K562 (cell line): ENCODE measurements at regions not wholly inside any gene's neighbourhood (a gene's known extent, or its start where the extent isn't known, plus 50 kb on each side); places are given as distances from the start of the nearest gene placed in this dataset.

Experiments used
- ATAC-seq: fragments of 200-7000 bp; cut with Tn5 transposase; 3 replicates; pipeline ENCODE4 v1.9.1; 2020; ENCODE audit warnings: moderate library complexity
- BruUV-seq: library from RNA; stranded (reverse); fragments of 400-500 nt; replicated peaks from 2 replicates; lab custom pipeline; 2021; lab: Mats Ljungman, UMichigan
- CTCF ChIA-PET: fragments of 300-600 bp; formaldehyde crosslinking; extraction: SDS; loops from one replicate; lab custom pipeline; 2021; ENCODE audit warnings: low intra/inter-chr PET ratio; lab: Yijun Ruan, JAX
- POLR2A ChIA-PET: fragments of 300-600, 350-650 bp; sonication (Branson Sonifier 250); formaldehyde crosslinking; extraction: SDS; loops from one replicate; lab custom pipeline; 2021; ENCODE audit warnings: antibody characterized with exemption, inconsistent platforms; lab: Yijun Ruan, JAX
- DNase-seq, 4 experiments: peaks; one replicate each; pipeline versions ENCODE4 v3.0.0 to v3.0.0-alpha.2; 2011 to 2018; ENCODE audit warnings: low spot score in 3 of 4, mixed read lengths in 3 of 4; ENCODE audit errors: extremely low read depth in 1 of 4
- FAIRE-seq: peaks from 2 replicates; lab custom pipeline; 2011; peaks lifted over from hg19 to GRCh38; lab: Jason Lieb, UNC
- H2AFZ ChIP-seq: 2 replicates; pipeline ENCODE4 v1.6.0; 2011; ENCODE audit warnings: low read depth, low read length, control low read depth, inconsistent platforms
- H3K27ac ChIP-seq: fragments of 200-600 bp; 3 replicates; pipeline ENCODE4 v1.8.0; 2011; ENCODE audit warnings: low read depth, mild to moderate bottlenecking, control low read depth, inconsistent platforms, low read length, moderate library complexity, mixed read lengths; ENCODE audit errors: extremely low read depth
- H3K27me3 ChIP-seq, 2 experiments: fragments of 300-600 bp in 1 of 2; 2 replicates in 1 of 2; 3 replicates in 1 of 2; pipeline versions ENCODE4 v1.6.0 to v1.8.0; 2011; ENCODE audit warnings: inconsistent platforms in 2 of 2, low read length in 2 of 2, mild to moderate bottlenecking in 1 of 2, mixed read lengths in 1 of 2, moderate library complexity in 1 of 2; ENCODE audit not compliant: control insufficient read depth in 2 of 2, insufficient read depth in 2 of 2
- H3K36me3 ChIP-seq: fragments of 300-600 bp; 3 replicates; pipeline ENCODE4 v1.8.0; 2011; ENCODE audit warnings: mild to moderate bottlenecking, low read length, inconsistent platforms; ENCODE audit not compliant: control insufficient read depth, insufficient read depth
- H3K4me1 ChIP-seq, 2 experiments: fragments of 200-600 bp in 1 of 2; replicated peaks in 1 of 2; 2 replicates in 1 of 2; 3 replicates in 1 of 2; pipeline versions ENCODE4 v1.5.1 to v1.8.0; 2011; ENCODE audit warnings: inconsistent platforms in 2 of 2, low read length in 2 of 2, mild to moderate bottlenecking in 1 of 2, mixed read lengths in 1 of 2, moderate library complexity in 1 of 2; ENCODE audit not compliant: control insufficient read depth in 2 of 2, insufficient read depth in 2 of 2
- H3K4me2 ChIP-seq: 2 replicates; pipeline ENCODE4 v1.6.1; 2011; ENCODE audit warnings: low read length, control low read depth, inconsistent platforms, mixed read lengths; ENCODE audit not compliant: insufficient read depth
- H3K4me3 ChIP-seq: fragments of 200-600 bp; sonication (generic), shearing (Covaris generic); 2 replicates; pipeline ENCODE4 v1.5.1; 2016; ENCODE audit warnings: control low read depth, inconsistent platforms
- H3K79me2 ChIP-seq: fragments of 200-600 bp; 3 replicates; pipeline ENCODE4 v1.8.0; 2011; ENCODE audit warnings: low read length, inconsistent platforms; ENCODE audit not compliant: control insufficient read depth, insufficient read depth
- H3K9ac ChIP-seq, 2 experiments: 2 replicates each; pipeline versions ENCODE4 v1.6.0 to v1.6.1; 2011; ENCODE audit warnings: low read depth in 2 of 2, low read length in 2 of 2, control low read depth in 1 of 2, inconsistent platforms in 1 of 2, mild to moderate bottlenecking in 1 of 2, mixed read lengths in 1 of 2; ENCODE audit not compliant: insufficient read depth in 1 of 2
- H3K9me1 ChIP-seq: one replicate; pipeline ENCODE4 v1.6.0; 2011; ENCODE audit warnings: inconsistent platforms, mild to moderate bottlenecking, low read length, moderate library complexity; ENCODE audit not compliant: control insufficient read depth, insufficient read depth
- H3K9me3 ChIP-seq: replicated peaks from 2 replicates; pipeline ENCODE4 v1.5.1; 2011; ENCODE audit warnings: low read depth, low read length, inconsistent platforms; ENCODE audit not compliant: control insufficient read depth, insufficient read depth
- H4K20me1 ChIP-seq: replicated peaks from 2 replicates; pipeline ENCODE4 v1.6.1; 2011; ENCODE audit warnings: low read length, inconsistent platforms, mixed read lengths; ENCODE audit not compliant: control insufficient read depth, insufficient read depth
- RBM22 ChIP-seq: fragments of 200-400 bp; formaldehyde crosslinking; IDR thresholded peaks from 2 replicates; pipeline ENCODE4 v1.6.1; 2018; ENCODE audit warnings: low read length, low read depth; ENCODE audit not compliant: poor library complexity, severe bottlenecking
- TOE1 ChIP-seq, 2 experiments: fragments of 450-650 bp in 1 of 2; sonication (generic) in 1 of 2; formaldehyde crosslinking in 1 of 2; IDR thresholded peaks; 2 replicates each; pipeline versions ENCODE4 v1.7.1 to v1.8.0; 2016 to 2022; ENCODE audit warnings: borderline replicate concordance in 2 of 2, mild to moderate bottlenecking in 2 of 2, antibody characterized with exemption in 1 of 2, inconsistent platforms in 1 of 2, low read depth in 1 of 2, missing genetic modification reagents in 1 of 2, moderate library complexity in 1 of 2
- ZMIZ1 ChIP-seq, 2 experiments: fragments of 150-350 bp in 1 of 2; IDR thresholded peaks; 2 replicates each; pipeline ENCODE4 v1.6.1; 2012 to 2016; ENCODE audit warnings: low read depth in 2 of 2, low read length in 2 of 2, mild to moderate bottlenecking in 1 of 2, moderate library complexity in 1 of 2
- ZNF695 ChIP-seq: fragments of 450-650 bp; formaldehyde crosslinking; IDR thresholded peaks from 2 replicates; pipeline ENCODE4 v1.4.0; 2020; ENCODE audit warnings: mild to moderate bottlenecking, moderate library complexity
- ZNF76 ChIP-seq: fragments of 250-450 bp; sonication (Bioruptor Pico); IDR thresholded peaks from 2 replicates; pipeline ENCODE4 v1.4.0; 2020; ENCODE audit warnings: mild to moderate bottlenecking, moderate library complexity, borderline replicate concordance
- WGBS: fragments of 100-300 bp; shearing (Covaris generic); methylation state at CpG from one replicate; pipeline ENCODE4 v1.1.6; 2016; ENCODE audit warnings: low coverage, mixed read lengths; ENCODE audit not compliant: insufficient coverage; ENCODE audit errors: missing lambda C conversion rate; 5-methylcytosine and 5-hydroxymethylcytosine counted together
- in situ Hi-C: fragments of 300-500 bp; cut with MboI; formaldehyde crosslinking; loops from 4 replicates; pipeline ENCODE4 v1.15.0; 2018; ENCODE audit warnings: inconsistent platforms, mixed read lengths
- intact Hi-C: fragments of 100-400 bp; cut with micrococcal nuclease; formaldehyde crosslinking; loops from 2 replicates; pipeline ENCODE4 v1.14.2; 2022
- TF ChIP-seq, protein P1 (sequence below): fragments of 150-350 bp; IDR thresholded peaks from 2 replicates; pipeline ENCODE4 v1.6.1; 2014; ENCODE audit warnings: low read depth, mild to moderate bottlenecking, low read length, borderline replicate concordance

- BruUV-seq = no TSS peak
- TF ChIP-seq TOE1 (IDR thresholded peaks at IDR 0.05; ENCODE audit: borderline replicate concordance) (no peak), TOE1 (CRISPR knock-in tag; IDR thresholded peaks at IDR 0.05; ENCODE audit: borderline replicate concordance, low read depth) (no peak), ZNF695 (CRISPR knock-in tag) (no peak), ZNF76 (CRISPR knock-in tag) (no peak), ZMIZ1 (IDR thresholded peaks at IDR 0.05; ENCODE audit: low read depth in 2 of 2, low read length in 2 of 2) (no peak), RBM22 (no peak)
- TF ChIP-seq, protein P1, sequence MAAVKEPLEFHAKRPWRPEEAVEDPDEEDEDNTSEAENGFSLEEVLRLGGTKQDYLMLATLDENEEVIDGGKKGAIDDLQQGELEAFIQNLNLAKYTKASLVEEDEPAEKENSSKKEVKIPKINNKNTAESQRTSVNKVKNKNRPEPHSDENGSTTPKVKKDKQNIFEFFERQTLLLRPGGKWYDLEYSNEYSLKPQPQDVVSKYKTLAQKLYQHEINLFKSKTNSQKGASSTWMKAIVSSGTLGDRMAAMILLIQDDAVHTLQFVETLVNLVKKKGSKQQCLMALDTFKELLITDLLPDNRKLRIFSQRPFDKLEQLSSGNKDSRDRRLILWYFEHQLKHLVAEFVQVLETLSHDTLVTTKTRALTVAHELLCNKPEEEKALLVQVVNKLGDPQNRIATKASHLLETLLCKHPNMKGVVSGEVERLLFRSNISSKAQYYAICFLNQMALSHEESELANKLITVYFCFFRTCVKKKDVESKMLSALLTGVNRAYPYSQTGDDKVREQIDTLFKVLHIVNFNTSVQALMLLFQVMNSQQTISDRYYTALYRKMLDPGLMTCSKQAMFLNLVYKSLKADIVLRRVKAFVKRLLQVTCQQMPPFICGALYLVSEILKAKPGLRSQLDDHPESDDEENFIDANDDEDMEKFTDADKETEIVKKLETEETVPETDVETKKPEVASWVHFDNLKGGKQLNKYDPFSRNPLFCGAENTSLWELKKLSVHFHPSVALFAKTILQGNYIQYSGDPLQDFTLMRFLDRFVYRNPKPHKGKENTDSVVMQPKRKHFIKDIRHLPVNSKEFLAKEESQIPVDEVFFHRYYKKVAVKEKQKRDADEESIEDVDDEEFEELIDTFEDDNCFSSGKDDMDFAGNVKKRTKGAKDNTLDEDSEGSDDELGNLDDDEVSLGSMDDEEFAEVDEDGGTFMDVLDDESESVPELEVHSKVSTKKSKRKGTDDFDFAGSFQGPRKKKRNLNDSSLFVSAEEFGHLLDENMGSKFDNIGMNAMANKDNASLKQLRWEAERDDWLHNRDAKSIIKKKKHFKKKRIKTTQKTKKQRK = no peak
Measured at GRCh38 chr19:34104557-34104956, 67.7 kb upstream of the LSM14A start.

More at GRCh38 chr19:34104557-34104956, 67.7 kb upstream of the LSM14A start:
- WGBS = 3% methylated on average over 5 of the region's 5 CpGs
- ChIA-PET POLR2A (no interaction called here), CTCF (no interaction called here)
- H3K27ac ChIP-seq = no peak overlapping the region
- peaks cover 13 to 17% of the 10 kb centered on the region in 2 experiments; a peak in 4 of 5 replicates for H3K27me3 ChIP-seq
- H3K36me3 ChIP-seq = no peaks in the 10 kb centered on the region
- no peak overlapping the region for H3K4me3 ChIP-seq
- DNase-seq (no peak), FAIRE-seq (no peak), ATAC-seq (no peak)
- no peaks in the 10 kb centered on the region for H4K20me1 ChIP-seq
- no peaks in the 10 kb centered on the region; a peak in 1 of 5 replicates for H3K4me1 ChIP-seq
- no peaks in the 10 kb centered on the region for H3K79me2 ChIP-seq
- no peak overlapping the region for H2AFZ ChIP-seq
- H3K4me2 ChIP-seq = no peak overlapping the region
- no peaks in the 10 kb centered on the region for H3K9me1 ChIP-seq
- intact Hi-C loops = loop anchor here (5.0 kb wide), 1 partner anchor 312 kb away; no protein-coding TSS in a partner anchor
- in situ Hi-C loops = no loop called here
- H3K9ac ChIP-seq = no peak overlapping the region
- H3K9me3 ChIP-seq = no peaks in the 10 kb centered on the region
